Kidney (tissue), 13 donors: ENCODE measurements at regions not wholly inside any gene's neighbourhood (a gene's known extent, or its start where the extent isn't known, plus 50 kb on each side); places are given as distances from the start of the nearest gene placed in this dataset.

Source experiments
- DNase-seq, 5 donors: peaks; one replicate each; pipeline ENCODE4 v3.0.0-alpha.2; 2013 to 2020
- FAIRE-seq: peaks from 2 replicates; lab custom pipeline; 2012; peaks lifted over from hg19 to GRCh38; lab: Jason Lieb, UNC
- H3K27ac ChIP-seq, 2 donors: one replicate each; pipeline ENCODE4 v1.7.0; 2013; ENCODE audit warnings: low read depth in 2 of 2, low read length in 2 of 2, inconsistent platforms in 1 of 2
- H3K27me3 ChIP-seq: one replicate; pipeline ENCODE4 v1.7.1; 2013; ENCODE audit warnings: low read length, inconsistent platforms; ENCODE audit not compliant: control insufficient read depth, insufficient read depth
- H3K36me3 ChIP-seq, 3 donors: one replicate each; pipeline versions ENCODE4 v1.7.0 to v1.7.1; 2013; ENCODE audit warnings: low read length in 3 of 3, control low read depth in 1 of 3, inconsistent platforms in 1 of 3; ENCODE audit not compliant: insufficient read depth in 3 of 3, control insufficient read depth in 2 of 3
- H3K4me1 ChIP-seq, 3 donors: one replicate each; pipeline versions ENCODE4 v1.7.0 to v1.7.1; 2013; ENCODE audit warnings: low read length in 3 of 3, inconsistent platforms in 1 of 3, low read depth in 1 of 3; ENCODE audit not compliant: control insufficient read depth in 2 of 3, insufficient read depth in 2 of 3
- H3K4me3 ChIP-seq, 3 donors: one replicate each; pipeline versions ENCODE4 v1.7.0 to v1.8.1; 2013; ENCODE audit warnings: low read length in 3 of 3, control low read depth in 1 of 3, inconsistent platforms in 1 of 3
- H3K9ac ChIP-seq, 3 donors: one replicate each; pipeline versions ENCODE4 v1.7.0 to v1.7.1; 2013; ENCODE audit warnings: low read length in 3 of 3, control low read depth in 1 of 3, inconsistent platforms in 1 of 3
- H3K9me3 ChIP-seq, 3 donors: one replicate each; pipeline versions ENCODE4 v1.7.0 to v1.7.1; 2013; ENCODE audit warnings: low read length in 3 of 3, control low read depth in 1 of 3, inconsistent platforms in 1 of 3; ENCODE audit not compliant: control insufficient read depth in 2 of 3, insufficient read depth in 1 of 3
- CTCF ChIP-seq: IDR thresholded peaks from 3 replicates; pipeline ENCODE4 v1.5.1; 2012; ENCODE audit warnings: mild to moderate bottlenecking, moderate library complexity, borderline replicate concordance; ENCODE audit not compliant: insufficient read depth; ENCODE audit errors: extremely low read depth
- intact Hi-C: fragments of 100-400 bp; cut with DNase I; formaldehyde crosslinking; loops from one replicate; pipeline ENCODE4 v1.11.1; 2022
- donor health status: control.
- donor health status: control.
- donor health status: control.
- donor health status: control.
- donor health status: control.
- donor health status: DM: yes; HTN: yes; CAD: no.
- donor health status: Normal renal cell carcinoma (clear cell type).

GRCh38 chr7:80991654-80992053, 72.8 kb upstream of the SEMA3C start:
- FAIRE-seq (no peak), DNase-seq (no peak)
- no peak overlapping the region for H3K9ac ChIP-seq
- no peaks in the 10 kb centered on the region for H3K27me3 ChIP-seq
- no peak overlapping the region for H3K4me3 ChIP-seq
- no peak for TF ChIP-seq CTCF
- H3K27ac ChIP-seq: no peak overlapping the region
- intact Hi-C loops: no loop called here
- H3K36me3 ChIP-seq: no peaks in the 10 kb centered on the region
- no peaks in the 10 kb centered on the region for H3K9me3 ChIP-seq
- no peaks in the 10 kb centered on the region for H3K4me1 ChIP-seq

- no peak overlapping the region for H3K4me3 ChIP-seq
- no peaks in the 10 kb centered on the region for H3K9me3 ChIP-seq
- H3K36me3 ChIP-seq: no peaks in the 10 kb centered on the region
- no peak for FAIRE-seq
- no peak for TF ChIP-seq CTCF
- DNase-seq: no peak
- no peaks in the 10 kb centered on the region for H3K4me1 ChIP-seq
- H3K27ac ChIP-seq: no peak overlapping the region
- H3K9ac ChIP-seq: no peak overlapping the region
- H3K27me3 ChIP-seq: no peaks in the 10 kb centered on the region
- intact Hi-C loops: no loop called here
Measured at GRCh38 chr7:80984619-80985018, 65.8 kb upstream of the SEMA3C start.

- no peak overlapping the region for H3K27ac ChIP-seq
- intact Hi-C loops: no loop called here
- FAIRE-seq (no peak), DNase-seq (no peak)
- no peak overlapping the region for H3K4me3 ChIP-seq
- no peak for TF ChIP-seq CTCF
- peaks cover 0 to 3% (median 0%) of the 10 kb centered on the region in 3 donors for H3K9me3 ChIP-seq
- no peaks in the 10 kb centered on the region for H3K36me3 ChIP-seq
- no peaks in the 10 kb centered on the region for H3K4me1 ChIP-seq
- no peaks in the 10 kb centered on the region for H3K27me3 ChIP-seq
- H3K9ac ChIP-seq: no peak overlapping the region
Measured at GRCh38 chr7:80981405-80981804, 62.6 kb upstream of the SEMA3C start.

- TF ChIP-seq CTCF: no peak
- intact Hi-C loops: no loop called here
Measured at GRCh38 chr7:80977751-80978150, 58.9 kb upstream of the SEMA3C start.

More at GRCh38 chr7:80977751-80978150, 58.9 kb upstream of the SEMA3C start:
- Histone ChIP-seq H3K9me3 (peaks cover 0 to 3% (median 0%) of the 10 kb centered on the region in 3 donors), H3K4me1 (no peaks in the 10 kb centered on the region), H3K27ac (no peak overlapping the region), H3K9ac (no peak overlapping the region), H3K27me3 (no peaks in the 10 kb centered on the region), H3K4me3 (no peak overlapping the region), H3K36me3 (no peaks in the 10 kb centered on the region)
- FAIRE-seq (no peak), DNase-seq (no peak)
